H54 (cell line): ENCODE measurements at regions not wholly inside any gene's neighbourhood (a gene's known extent, or its start where the extent isn't known, plus 50 kb on each side); places are given as distances from the start of the nearest gene placed in this dataset.

Source experiments
- DNase-seq: peaks from one replicate; pipeline ENCODE4 v3.0.0; 2011; ENCODE audit warnings: low spot score, mixed read lengths; ENCODE audit not compliant: insufficient read length
- FAIRE-seq: peaks from 3 replicates; lab custom pipeline; 2011; peaks lifted over from hg19 to GRCh38; lab: Jason Lieb, UNC
- POLR2A ChIP-seq: IDR thresholded peaks from 2 replicates; pipeline ENCODE4 v1.6.1; 2011; ENCODE audit warnings: low read depth, mild to moderate bottlenecking, low read length

GRCh38 chr22:48288376-48288940 is 1526.0 kb downstream of the TBC1D22A start:
- no peak for FAIRE-seq
- TF ChIP-seq POLR2A, result no peak
- DNase-seq, result no peak

- FAIRE-seq (no peak), DNase-seq (no peak)
- TF ChIP-seq POLR2A, result no peak
Observed at GRCh38 chr22:48287031-48287430, 1524.6 kb downstream of the TBC1D22A start.

- no peak for FAIRE-seq
- no peak for DNase-seq
- TF ChIP-seq POLR2A, result no peak
Observed at GRCh38 chr22:48284671-48285070, 1522.2 kb downstream of the TBC1D22A start.

DNA sequence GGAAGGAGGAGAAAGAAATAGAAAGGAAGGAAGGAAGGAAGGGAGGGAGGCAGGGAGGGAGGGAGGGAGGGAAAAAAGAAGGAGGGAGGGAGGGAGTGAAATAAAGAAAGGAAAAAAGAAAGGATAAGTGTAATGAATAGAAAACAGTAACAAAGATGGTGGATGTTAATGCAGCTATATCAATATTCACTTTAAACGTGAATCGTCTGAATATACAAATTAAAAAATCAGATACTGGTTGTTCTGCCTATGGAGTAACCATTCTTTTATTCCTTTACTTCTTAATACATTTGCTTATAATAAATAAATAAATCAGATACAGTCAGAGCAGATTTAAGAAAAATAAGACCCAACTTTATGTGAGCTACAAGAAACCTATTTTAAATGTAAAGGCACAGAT is 1520.4 kb downstream of the TBC1D22A start:
- DNase-seq (no peak), FAIRE-seq (no peak)
- no peak for TF ChIP-seq POLR2A

DNA sequence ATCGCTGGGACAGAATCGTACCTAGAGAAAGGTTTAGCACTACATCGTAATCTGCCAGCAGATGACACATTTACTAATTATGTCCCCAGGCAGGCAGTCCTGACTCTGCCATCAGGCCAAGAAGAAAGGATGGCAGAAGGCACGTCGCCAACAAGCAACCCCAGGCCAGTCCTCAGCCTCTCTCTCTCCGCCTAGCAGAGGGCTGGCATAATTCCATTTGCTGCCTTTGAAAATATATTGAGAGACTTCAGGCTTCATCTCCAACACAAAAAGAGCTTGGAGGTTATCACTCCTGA is 1517.0 kb downstream of the TBC1D22A start:
- TF ChIP-seq POLR2A, result no peak
- DNase-seq, result no peak
- FAIRE-seq, result no peak

DNA sequence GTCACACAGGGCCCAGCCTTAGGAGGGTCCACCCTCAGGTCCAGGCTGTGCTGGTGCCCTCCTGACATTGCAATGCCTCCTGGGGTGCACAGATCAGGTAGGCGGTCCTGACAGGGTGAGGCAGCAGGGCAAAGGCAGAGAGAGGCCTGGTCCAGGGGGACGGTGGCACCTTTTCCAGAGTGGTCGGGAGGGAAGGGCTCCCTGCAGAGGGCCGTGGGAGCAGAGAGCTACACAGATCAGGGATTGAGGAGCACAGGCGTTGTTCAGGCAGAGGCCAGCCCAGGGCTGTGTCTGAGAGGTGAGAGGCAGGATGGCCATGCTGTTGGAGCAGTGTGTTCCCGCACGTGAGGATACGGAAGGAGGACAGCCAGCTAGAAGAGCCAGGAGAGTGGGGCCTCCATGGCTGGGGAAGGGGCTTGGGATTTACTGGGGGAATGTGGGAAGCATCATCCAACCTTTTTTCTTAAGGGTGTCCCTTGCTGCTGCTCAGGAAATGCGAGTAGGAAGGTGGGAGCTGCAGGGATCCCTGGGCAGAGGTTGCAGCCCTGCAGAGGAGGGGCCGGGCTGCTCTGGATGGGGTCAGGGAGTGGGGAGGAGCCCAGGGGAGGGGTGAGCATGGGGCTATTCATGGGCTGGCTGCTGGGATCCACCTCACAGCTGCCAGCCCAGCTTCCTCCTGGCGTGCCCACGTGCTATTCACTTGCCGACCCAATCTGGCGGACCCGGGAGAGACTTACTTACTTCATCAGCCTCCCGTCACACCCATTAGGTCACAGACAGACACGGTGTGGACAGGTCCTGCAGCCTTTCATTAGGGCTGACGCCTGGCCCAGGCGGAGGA is 1516.4 kb downstream of the TBC1D22A start:
- DNase-seq (no peak), FAIRE-seq (no peak)
- no peak for TF ChIP-seq POLR2A

DNA sequence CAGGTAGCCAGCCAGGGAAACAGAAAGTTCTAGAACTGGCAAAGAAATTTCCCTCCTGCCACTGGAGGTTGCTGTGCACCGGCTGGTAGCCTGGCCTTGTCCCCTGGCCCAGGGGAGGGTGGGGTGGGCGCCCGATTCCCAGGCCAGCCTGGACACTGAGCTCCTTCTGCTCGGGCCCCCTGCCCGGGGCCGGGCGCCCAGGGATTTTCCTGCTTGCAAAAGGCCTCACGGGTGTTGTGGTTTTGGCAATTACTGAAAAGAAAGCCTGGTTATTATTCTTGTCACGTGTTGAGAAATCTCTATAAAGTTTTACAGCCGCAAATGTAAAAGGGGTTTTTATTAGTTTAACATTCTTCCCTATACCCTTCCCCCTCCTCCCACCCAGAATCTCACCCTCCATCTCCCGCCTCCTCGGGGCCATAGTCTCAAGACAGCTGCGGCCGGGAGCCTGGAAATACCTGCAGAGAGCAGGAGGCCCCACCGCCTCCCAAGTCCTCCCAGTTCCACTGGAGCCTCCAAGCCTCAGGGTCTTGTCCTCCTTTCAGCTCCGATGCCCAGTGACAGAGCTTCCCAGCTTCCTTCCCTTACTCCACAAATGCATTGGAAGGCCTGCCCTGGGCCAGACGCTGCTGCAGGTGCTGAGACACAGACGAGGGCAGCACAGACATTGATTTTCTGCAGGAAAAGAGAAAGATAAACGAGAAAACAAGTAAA is 1515.6 kb downstream of the TBC1D22A start:
- TF ChIP-seq POLR2A, result no peak
- DNase-seq (no peak), FAIRE-seq (no peak)

DNA sequence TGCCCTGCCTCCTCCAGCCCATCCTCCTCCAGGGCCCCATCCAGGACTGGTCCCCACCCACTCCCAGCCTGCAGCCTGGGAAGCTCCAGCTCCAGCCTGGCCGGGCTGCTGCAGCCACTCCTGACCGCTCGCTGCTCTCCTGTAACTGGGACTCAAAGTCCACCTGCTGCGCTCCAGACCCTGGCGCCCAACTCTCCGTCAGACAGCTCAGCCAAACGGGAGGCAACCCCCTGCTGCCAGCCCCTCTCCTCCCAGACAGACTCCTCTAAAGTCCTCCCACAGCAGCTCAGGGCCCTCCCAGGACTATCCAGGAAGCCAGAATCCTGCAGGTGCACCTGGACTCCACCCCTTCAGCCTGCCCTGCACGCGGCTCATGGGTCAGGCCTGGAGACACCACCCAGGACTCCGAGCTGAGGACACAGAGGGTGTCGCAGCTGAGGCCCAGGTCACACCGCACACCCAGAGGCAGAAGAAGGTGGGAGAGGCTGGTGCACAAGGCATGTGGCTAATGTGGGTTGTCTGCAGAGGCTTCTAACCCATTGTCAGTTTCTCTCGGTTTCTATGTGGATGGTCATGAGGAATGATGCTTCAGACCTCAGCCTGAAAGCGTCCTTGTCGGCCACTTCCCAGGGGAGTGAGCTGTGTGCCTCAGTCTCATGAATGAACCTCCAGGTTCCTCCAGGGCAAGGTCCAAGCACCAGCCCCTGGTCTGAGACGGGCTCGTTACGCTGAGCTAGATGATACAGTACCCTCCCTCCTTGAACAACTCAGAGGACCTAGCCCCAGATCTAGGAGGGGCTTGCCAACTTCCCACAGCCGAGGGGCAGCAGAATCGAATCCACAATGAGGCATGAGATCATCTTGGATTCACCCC is 1514.8 kb downstream of the TBC1D22A start:
- no peak for TF ChIP-seq POLR2A
- no peak for FAIRE-seq
- no peak for DNase-seq

DNA sequence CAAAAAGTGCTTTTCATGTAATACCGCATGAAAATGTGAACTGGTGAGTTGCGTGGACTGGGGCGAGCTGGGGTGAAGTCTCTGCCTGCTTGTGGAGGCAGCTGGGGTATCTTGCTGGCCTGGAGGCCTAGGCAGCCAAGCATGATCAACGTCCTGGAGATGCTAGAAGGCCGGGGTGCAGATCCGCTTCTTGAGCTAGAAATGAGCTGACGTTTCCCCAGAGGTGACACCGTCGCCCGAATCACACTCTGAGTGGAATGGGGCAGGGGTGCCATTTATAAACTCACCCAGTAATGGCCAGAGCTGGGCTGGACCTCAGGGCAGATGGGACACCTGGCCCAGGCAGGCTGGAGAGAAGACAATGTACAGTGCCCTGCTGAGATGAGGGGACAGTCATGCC is 1513.0 kb downstream of the TBC1D22A start:
- no peak for DNase-seq
- no peak for TF ChIP-seq POLR2A
- FAIRE-seq, result no peak

- FAIRE-seq (no peak), DNase-seq (no peak)
- TF ChIP-seq POLR2A, result no peak
Observed at GRCh38 chr22:48270731-48271130, 1508.3 kb downstream of the TBC1D22A start.

DNA sequence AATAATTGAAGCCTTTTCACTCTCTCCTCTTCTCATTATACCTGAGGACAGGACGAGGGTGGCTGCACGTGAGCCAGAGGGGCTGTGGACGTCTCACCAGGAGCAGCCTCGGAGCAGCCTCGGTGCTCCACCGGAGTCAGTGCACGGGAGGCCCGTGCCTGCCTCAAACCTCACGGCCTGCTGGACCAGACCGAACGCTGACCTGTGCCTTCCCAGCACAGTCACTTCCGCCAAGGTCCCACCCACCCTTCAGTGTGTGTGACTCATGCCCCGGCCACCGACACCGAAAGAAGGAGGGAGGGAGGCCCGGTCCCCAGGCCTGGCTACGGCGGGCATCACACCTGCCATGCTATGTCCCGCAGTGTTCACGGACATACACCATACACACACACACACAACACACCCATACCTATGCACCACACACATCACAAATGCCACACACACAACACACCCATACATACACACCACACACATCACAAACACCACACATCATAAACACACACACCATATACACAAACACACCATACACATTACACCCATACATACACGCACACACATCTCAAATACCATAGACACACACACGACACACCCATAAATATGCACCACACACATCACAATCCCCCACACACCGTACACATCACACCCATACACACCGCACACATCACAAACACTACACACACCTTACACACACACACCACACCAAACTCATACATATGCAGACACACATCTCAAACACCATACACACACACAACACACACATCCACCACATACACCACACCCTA is 1506.5 kb downstream of the TBC1D22A start:
- FAIRE-seq (no peak), DNase-seq (no peak)
- TF ChIP-seq POLR2A, result no peak

GRCh38 chr22:48268293-48268692 is 1505.8 kb downstream of the TBC1D22A start:
- FAIRE-seq, result no peak
- TF ChIP-seq POLR2A, result no peak
- DNase-seq, result no peak

DNA sequence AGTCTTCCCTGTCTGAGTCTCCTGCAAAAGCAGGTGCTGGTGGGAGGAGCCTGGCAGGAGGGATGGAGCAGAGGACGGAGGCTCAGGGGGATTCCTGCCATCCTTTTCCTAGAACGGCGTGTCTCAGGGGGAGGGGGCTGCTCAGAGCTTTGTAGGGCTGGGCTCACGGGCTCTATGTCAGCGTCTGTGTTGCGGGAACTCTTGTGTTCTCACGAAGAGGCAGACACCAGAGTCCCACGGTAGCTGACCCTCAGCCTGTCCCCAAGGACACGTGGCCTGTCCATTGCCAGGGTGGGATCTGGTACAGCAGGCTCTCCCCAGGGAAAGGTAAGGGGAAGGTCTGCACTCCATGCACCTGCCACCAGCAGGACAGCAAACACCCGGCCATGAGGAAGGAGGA is 1505.2 kb downstream of the TBC1D22A start:
- no peak for FAIRE-seq

More for the DNA sequence above, 1505.2 kb downstream of the TBC1D22A start:
- DNase-seq, result no peak
- TF ChIP-seq POLR2A, result no peak
